ENCODE measurements at regions not wholly inside any gene's neighbourhood (a gene's known extent, or its start where the extent isn't known, plus 50 kb on each side); places are given as distances from the start of the nearest gene placed in this dataset.

DNA sequence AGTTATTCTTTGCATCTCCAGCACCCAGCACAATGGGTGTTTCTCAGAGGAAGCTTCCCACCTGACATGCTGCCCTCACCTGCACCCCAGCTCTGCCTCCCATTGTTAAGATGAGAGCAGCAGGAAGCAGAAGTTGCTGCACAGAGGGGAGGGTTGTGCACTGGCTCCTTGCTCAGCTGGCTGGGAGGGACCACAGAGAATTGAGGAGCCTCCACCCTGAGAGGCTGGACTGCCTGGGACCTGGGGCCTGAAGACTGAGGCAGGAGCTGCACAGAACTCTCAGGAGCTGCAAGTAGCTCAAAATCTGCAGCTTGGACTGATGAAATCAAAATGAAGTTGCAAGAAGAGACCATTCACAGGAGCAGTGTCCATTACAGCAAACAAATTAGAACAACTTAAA is 222.3 kb upstream of the LINGO1 start:
- TF ChIP-seq CTCF (IDR thresholded peaks at IDR 0.05) (no peak), POLR2A (IDR thresholded peaks at IDR 0.05) (no peak), EP300 (IDR thresholded peaks at IDR 0.05) (no peak)

Measured in ovary (tissue), 3 donors.